ENCODE measurements at regions not wholly inside any gene's neighbourhood (a gene's known extent, or its start where the extent isn't known, plus 50 kb on each side); places are given as distances from the start of the nearest gene placed in this dataset.

GRCh38 chr4:133394971-133395627 is 246.0 kb downstream of the PCDH10 start:
- no peak overlapping the region for H2AFZ ChIP-seq (ENCODE audit: low read length)
- no peak overlapping the region for H3K4ac ChIP-seq (ENCODE audit: low read depth, low read length)
- H3K4me1 ChIP-seq (ENCODE audit: insufficient read depth, low read length): no peaks in the 10 kb centered on the region
- no peak overlapping the region for H3K4me2 ChIP-seq (ENCODE audit: insufficient read depth, insufficient read length, low read length)
- H3K18ac ChIP-seq (ENCODE audit: insufficient read length, low read depth, low read length): no peak overlapping the region
- no peaks in the 10 kb centered on the region for H3K79me2 ChIP-seq (ENCODE audit: insufficient read depth, low read length)
- H2BK12ac ChIP-seq (ENCODE audit: insufficient read length, low read depth, low read length): no peak overlapping the region
- no peak overlapping the region for H3K14ac ChIP-seq (ENCODE audit: insufficient read depth, low read length)
- no peak overlapping the region for H2BK15ac ChIP-seq (ENCODE audit: low read depth, low read length)
- H3K9ac ChIP-seq (ENCODE audit: extremely low read depth, insufficient read length, low read length): no peak overlapping the region
- H3K27me3 ChIP-seq (ENCODE audit: insufficient read depth, low read length): no peaks in the 10 kb centered on the region
- no peak for DNase-seq
- H3K9me3 Mint-ChIP-seq: no peaks in the 10 kb centered on the region
- no peak overlapping the region for H4K8ac ChIP-seq (replicated peaks; ENCODE audit: insufficient read length, low read depth, low read length)
- WGBS (ENCODE audit: extremely low coverage, insufficient read length, low lambda C conversion rate): no CpG with 5 or more reads among the region's 7 CpGs
- H2BK120ac ChIP-seq (ENCODE audit: low read depth, low read length, poor library complexity, severe bottlenecking): no peak overlapping the region
- no peak overlapping the region for H2BK5ac ChIP-seq (ENCODE audit: insufficient read length, low read length)
- peaks cover 4 to 5% of the 10 kb centered on the region in 2 experiments for H3K4me1 Mint-ChIP-seq
- TF ChIP-seq CTCF (conservative IDR thresholded peaks at IDR 0.05): no peak
- no peak overlapping the region for H3K27ac ChIP-seq (ENCODE audit: insufficient read length, low read depth, low read length)
- no peaks in the 10 kb centered on the region for H3K23me2 ChIP-seq (ENCODE audit: insufficient read length, low read depth, low read length, poor library complexity, severe bottlenecking)
- H2BK20ac ChIP-seq (ENCODE audit: low read depth, low read length, poor library complexity, severe bottlenecking): no peak overlapping the region
- H3K56ac ChIP-seq (ENCODE audit: insufficient read length, low read depth, low read length): no peak overlapping the region
- H4K20me1 ChIP-seq (ENCODE audit: control insufficient read depth, insufficient read depth, insufficient read length): no peaks in the 10 kb centered on the region
- no peak overlapping the region for H4K5ac ChIP-seq (ENCODE audit: insufficient read length, low read depth, low read length)
- no peaks in the 10 kb centered on the region for H3K79me1 ChIP-seq (ENCODE audit: insufficient read depth, low read depth, low read length, poor library complexity, severe bottlenecking)
- H3K23ac ChIP-seq (ENCODE audit: insufficient read length, low read depth, low read length): no peak overlapping the region
- H3K27ac Mint-ChIP-seq: no peak overlapping the region
- H3K36me3 Mint-ChIP-seq (ENCODE audit: insufficient read depth in 1 of 3, low read depth in 3 of 3): no peaks in the 10 kb centered on the region
- H4K91ac ChIP-seq (ENCODE audit: insufficient read length, low read depth, low read length): no peak overlapping the region
- H3K4me3 Mint-ChIP-seq: no peak overlapping the region
- no peak overlapping the region for H2AK5ac ChIP-seq (ENCODE audit: insufficient read length, low read length)
- H3K9me3 ChIP-seq (ENCODE audit: control insufficient read depth, low read depth, low read length): no peaks in the 10 kb centered on the region
- no peak overlapping the region for H3T11ph ChIP-seq (ENCODE audit: low read length)
- no peaks in the 10 kb centered on the region for H3K27me3 Mint-ChIP-seq (ENCODE audit: low read depth)

All from H9 (cell line).